Stimulated activated CD4-positive, alpha-beta T cell treated with anti-CD3 and anti-CD28 coated beads, TNF-alpha, amount 100 ng/mL, for 1 hour (primary cell): ENCODE measurements at regions not wholly inside any gene's neighbourhood (a gene's known extent, or its start where the extent isn't known, plus 50 kb on each side); places are given as distances from the start of the nearest gene placed in this dataset.
"Not testable (repeated sequence)": the region's sequence is repeated elsewhere in the genome, so short reads cannot be mapped to it uniquely, and the experiment has no call there.

Experiments
- DNase-seq, 3 donors: peaks; one replicate each; pipeline ENCODE4 v3.0.0-alpha.2; 2020; ENCODE audit warnings: low read depth in 3 of 3, low spot score in 1 of 3

DNA sequence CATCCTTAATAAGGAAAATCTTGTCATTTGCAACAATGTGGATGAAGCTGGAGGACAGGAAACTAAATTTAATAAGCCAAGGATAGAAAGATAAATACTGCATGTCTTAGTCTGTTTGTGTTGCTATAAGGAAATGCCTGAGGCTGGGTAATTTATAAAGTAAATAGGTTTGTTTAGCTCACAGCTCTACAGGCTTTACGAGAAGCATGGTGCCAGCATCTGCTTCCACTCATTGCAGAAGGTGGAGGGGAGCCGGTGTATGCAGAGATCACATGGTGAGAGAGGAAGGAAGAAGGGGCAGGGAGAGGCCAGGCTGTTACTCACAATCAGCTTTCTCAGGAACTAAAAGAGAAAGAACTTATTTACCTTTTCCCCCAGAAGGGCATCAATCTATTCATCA lies 118.9 kb upstream of the SMLR1 start:
- no peak for DNase-seq

DNA sequence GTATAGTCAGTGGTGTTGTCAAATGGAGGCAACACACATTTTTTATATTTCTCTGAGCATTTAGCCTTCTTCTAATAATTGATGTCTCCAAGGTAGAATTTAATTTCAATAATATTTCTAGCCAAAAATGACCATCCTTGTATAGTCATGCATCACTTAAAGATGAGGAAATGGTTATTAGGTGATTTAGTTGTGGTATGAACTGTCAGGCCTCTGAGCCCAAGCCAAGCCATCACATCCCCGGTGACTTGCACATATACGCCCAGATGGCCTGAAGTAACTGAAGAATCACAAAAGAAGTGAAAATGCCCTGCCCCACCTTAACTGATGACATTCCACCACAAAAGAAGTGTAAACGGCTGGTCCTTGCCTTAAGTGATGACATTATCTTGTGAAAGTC lies 115.6 kb upstream of the SMLR1 start:
- not testable (repeated sequence) for DNase-seq

DNA sequence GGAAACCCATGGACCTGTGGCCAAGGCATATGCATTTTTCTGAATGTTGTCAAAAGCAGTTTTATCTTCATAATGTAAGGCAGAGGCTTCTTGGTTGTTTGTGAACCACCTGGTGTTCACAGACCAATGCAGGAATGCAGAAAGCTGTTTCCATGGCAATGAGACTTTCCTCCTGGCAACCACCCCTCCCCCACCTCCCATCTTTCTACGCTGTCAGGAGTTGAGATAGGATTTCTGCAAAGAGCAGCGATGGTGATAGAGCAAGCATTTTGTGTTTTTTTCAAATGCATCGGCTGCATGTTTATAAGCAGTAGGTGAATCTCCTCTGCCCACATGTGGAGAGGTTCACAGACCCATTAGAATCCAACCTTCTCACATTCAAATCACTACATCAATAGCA lies 114.1 kb upstream of the SMLR1 start:
- DNase-seq = no peak

DNA sequence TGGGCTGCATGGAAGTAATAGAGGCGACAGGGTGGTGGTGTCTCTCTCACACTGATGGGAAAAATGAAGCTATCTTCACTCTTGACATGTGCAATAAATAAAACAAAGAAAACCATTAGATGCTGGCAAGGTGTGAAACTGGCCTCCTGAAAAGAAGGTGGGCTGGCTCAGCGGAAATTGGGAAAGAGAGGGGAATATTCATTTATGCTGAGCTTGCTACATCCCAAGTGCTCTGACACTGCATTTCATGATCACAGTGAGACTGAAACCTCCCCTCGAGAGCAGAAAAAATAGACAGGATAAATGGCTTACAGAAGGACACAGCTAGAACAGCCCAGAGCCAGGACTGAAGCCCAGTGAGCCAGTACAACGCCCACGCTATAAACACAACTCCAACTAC lies 112.1 kb upstream of the SMLR1 start:
- no peak for DNase-seq

- DNase-seq = no peak
Measured at GRCh38 chr6:130716466-130716865, 110.7 kb upstream of the SMLR1 start.

GRCh38 chr6:130717657-130718056 lies 109.5 kb upstream of the SMLR1 start:
- no peak for DNase-seq

DNA sequence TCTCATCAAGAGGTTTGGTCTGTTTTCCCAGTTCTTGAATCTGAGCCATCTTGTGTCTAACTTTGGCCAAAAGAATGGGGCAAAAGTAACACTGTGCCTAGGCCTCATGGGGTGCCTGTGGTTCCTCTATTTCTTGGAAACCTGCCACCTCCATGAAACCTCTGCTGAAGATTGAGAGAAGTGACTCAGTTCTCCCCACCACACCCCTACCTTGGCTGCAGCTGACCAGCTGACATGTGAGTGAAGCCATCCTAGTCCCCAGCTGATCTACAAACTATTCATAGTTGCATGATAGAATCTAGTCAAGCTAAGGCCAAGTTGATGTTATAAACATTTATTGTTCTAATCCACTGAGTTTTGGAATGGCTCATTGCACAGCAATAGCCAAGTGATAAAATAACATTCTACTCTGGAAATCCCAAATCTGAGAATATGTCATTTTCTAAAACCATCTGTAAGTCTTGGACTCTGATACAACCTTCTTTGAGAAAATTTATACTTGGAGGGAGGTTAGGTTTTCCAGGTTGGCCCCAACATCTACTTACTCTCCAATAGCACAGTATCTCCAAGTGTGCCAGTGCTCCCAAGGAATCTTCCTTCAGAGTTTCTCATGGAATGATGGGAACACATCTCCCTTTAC lies 107.0 kb upstream of the SMLR1 start:
- DNase-seq = no peak

DNA sequence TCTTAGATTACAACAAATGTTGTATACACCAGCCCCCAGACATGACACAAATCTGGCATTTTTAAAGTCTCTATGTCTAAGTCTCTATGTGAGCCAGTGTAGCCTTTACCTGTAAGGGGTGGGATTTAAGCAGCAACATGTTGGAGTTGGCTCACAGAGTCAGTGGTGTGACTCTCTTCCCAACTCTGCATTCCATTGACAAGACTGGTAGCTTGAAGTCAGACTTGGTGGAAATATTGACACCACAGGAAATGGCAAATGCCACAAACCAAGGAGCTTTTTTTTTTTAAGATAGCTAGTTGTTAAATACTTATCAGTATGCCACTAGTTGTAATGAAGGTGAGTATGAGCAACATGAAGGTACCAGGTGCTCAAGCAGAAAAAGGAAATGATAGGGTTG lies 103.1 kb upstream of the SMLR1 start:
- no peak for DNase-seq

GRCh38 chr6:130725551-130725950 lies 101.7 kb upstream of the SMLR1 start:
- no peak for DNase-seq

GRCh38 chr6:130728064-130728463 lies 99.1 kb upstream of the SMLR1 start:
- DNase-seq = not testable (repeated sequence)

GRCh38 chr6:130730600-130730999 lies 96.6 kb upstream of the SMLR1 start:
- DNase-seq = no peak

GRCh38 chr6:130734161-130734560 lies 93.0 kb upstream of the SMLR1 start:
- no peak for DNase-seq

DNA sequence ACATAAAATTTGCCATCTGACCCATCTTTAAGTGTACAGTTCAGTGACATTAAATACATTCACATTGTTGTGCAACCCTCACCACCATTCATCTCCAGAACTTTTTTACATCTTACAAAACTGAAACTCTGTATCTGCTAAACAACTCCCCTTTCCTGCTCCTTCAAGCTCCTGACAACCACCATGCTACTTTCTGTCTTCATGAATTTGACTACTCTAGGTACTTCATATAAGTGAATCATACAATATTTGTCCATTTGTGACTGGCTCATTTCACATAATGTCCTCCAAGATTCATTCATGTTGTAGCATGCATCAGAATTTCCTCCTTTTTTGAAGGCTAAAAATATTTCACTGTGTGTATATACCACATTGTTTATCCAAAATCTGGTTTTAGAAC lies 86.9 kb upstream of the SMLR1 start:
- no peak for DNase-seq

DNA sequence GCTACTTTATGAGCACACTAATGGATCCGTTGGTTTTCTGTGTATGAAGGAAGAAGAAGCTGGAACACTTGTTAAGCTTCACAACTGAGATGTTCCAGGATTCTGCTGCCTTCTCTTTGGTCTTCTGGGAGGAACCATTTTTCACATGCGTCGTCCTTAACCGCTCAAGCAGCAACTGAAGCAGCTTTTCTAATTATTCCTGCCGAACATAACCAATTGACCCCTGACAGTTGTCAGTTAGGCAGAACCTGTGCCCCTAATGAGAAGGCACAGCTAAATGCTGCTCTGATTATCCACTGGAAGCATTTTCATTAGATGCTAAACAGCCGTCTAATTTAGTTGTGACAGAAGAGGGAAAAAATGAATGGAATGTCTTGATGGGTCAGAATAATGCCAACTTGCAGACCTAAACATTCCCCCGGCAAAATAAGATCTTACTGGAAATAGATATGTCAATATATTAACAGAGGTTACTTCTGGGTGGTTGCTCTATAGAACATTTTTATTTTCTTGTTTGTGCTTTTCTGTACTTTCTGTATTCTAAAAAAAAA lies 85.0 kb upstream of the SMLR1 start:
- no peak for DNase-seq

DNA sequence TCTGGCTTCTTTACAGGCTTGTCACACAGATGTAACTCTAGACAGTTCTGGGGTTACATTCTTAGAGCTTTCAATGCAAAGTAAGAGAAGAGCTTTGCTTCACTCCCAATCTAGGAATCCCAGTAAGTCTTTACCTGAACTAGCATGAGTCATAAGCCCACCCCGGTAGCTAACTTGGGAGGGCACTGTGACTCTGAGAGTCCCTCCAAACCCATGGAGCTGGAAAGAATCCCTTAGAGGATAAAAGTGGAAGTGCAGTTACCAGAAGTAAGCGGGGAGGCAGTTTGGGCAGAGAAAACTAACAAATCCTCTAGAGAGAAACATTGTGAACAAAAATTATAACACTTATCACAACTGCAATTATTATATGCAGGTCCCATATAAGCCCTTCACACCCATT lies 84.0 kb upstream of the SMLR1 start:
- DNase-seq = no peak

- no peak for DNase-seq
Measured at GRCh38 chr6:130744576-130745366, 82.4 kb upstream of the SMLR1 start.

DNA sequence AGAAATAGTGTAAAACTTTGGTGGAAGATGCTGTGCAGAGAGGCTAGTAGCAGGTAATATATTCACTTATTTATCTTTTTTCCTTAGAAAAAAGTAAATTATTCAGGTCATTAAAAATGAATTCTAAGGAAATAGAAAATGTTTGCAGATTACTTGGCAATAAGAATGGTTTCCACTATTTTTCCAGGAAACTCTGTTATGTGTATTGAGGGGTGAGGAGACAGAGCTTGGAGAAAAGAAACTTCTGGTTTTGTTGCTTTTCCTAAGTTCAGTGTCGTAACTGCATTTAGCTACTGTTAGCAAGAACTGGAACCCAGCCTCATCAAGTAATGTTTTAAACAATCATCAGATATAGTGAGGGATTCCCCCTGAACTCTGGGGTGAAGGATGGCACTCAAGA lies 79.2 kb upstream of the SMLR1 start:
- DNase-seq = no peak

DNA sequence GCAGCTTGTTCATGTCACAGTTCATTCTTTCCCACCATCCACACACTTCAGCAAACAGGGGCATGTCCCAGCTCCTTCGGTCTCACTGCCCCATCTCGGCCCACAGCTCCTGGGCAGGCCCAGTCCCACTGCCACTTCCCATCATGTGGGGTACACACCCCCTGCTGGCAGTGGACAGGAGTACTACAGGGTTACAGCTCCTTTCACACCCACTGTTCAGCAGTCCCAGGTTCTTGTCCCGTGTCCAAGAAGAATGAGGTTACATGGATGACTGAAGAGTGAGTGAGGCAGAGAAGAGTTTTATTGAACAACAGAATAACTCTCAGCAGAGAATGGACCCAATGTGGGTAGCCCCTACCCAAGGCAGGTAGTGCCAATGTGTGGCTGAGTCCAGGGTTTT lies 77.8 kb upstream of the SMLR1 start:
- no peak for DNase-seq

- no peak for DNase-seq
Measured at GRCh38 chr6:130752267-130752666, 74.9 kb upstream of the SMLR1 start.

DNA sequence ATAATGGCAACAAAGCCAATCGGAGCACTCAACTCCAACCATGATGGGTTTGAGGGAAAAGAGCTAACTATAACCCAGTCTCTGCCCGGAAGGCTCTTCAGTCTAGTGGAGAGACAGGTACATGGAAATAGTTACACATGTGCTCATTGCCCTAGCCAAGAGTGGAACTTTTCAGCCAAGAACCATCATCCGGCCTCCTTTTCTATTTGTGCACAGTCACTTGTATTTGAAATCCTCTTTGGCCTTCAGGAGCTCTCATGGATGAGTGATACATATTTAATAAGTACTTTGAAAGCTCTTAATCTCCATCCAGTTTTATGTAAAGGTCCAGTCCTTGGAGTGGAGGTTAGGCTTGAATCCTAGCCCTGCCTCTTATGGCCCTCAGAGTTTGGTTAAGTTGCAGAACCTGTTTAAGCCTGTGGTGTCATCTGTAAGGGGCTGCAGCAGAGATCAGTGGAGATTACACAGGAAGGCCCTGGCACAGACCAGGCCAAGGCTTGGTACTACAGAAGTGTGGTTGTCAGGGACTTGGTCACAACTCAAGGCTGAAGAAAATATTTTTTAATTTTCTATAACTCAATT lies 72.3 kb upstream of the SMLR1 start:
- DNase-seq = no peak

GRCh38 chr6:130755368-130756034 lies 71.7 kb upstream of the SMLR1 start:
- no peak for DNase-seq

- no peak for DNase-seq
Measured at GRCh38 chr6:130756824-130757223, 70.4 kb upstream of the SMLR1 start.
